Mucosa of descending colon (tissue), 3 donors: ENCODE measurements at regions not wholly inside any gene's neighbourhood (a gene's known extent, or its start where the extent isn't known, plus 50 kb on each side); places are given as distances from the start of the nearest gene placed in this dataset.

ENCODE experiments used
- ATAC-seq: fragments of 200-7000 bp; cut with Tn5 transposase; one replicate; pipeline ENCODE4 v1.9.1; 2020; ENCODE audit warnings: mild to moderate bottlenecking, moderate library complexity
- DNase-seq, 3 donors: peaks; one replicate each; pipeline ENCODE4 v3.0.0-alpha.2; 2020
- H3K36me3 ChIP-seq: fragments of 200-600 bp; one replicate; pipeline ENCODE4 v1.8.0; 2021; ENCODE audit warnings: low read depth, mild to moderate bottlenecking
- H3K4me1 ChIP-seq: fragments of 200-600 bp; one replicate; pipeline ENCODE4 v1.8.0; 2021; ENCODE audit warnings: low read depth, mild to moderate bottlenecking
- H3K4me3 ChIP-seq: fragments of 200-600 bp; one replicate; pipeline ENCODE4 v1.8.0; 2021; ENCODE audit warnings: mild to moderate bottlenecking
- H3K9me3 ChIP-seq: fragments of 200-600 bp; one replicate; pipeline ENCODE4 v1.8.0; 2021; ENCODE audit warnings: mild to moderate bottlenecking
- CTCF ChIP-seq: fragments of 200-600 bp; IDR thresholded peaks from one replicate; pipeline ENCODE4 v1.8.0; 2022; ENCODE audit warnings: antibody characterized with exemption, mild to moderate bottlenecking
- intact Hi-C, 2 donors: fragments of 100-400 bp; cut with DNase I in 1 of 2; cut with micrococcal nuclease in 1 of 2; formaldehyde crosslinking; loops; one replicate each; pipeline versions ENCODE4 v1.11.0 to v1.11.1; 2022; cut with DNase I, micrococcal nuclease
- donor health status: DM: no; HTN: no; CAD: no; lungs with moderate emphysema.
- donor health status: DM: no; HTN: no; CAD: no.
- donor health status: DM: no; HTN: yes; CAD: no.

- no peak for TF ChIP-seq CTCF
- intact Hi-C loops: no loop called here
- Histone ChIP-seq H3K4me3 (no peak overlapping the region), H3K9me3 (no peaks in the 10 kb centered on the region), H3K36me3 (no peaks in the 10 kb centered on the region), H3K4me1 (no peaks in the 10 kb centered on the region)
- no peak for DNase-seq
- no peak for ATAC-seq
Observed at GRCh38 chr4:4771160-4771559, 88.3 kb upstream of the MSX1 start.

GRCh38 chr4:4770610-4771009 is 88.9 kb upstream of the MSX1 start:
- intact Hi-C loops: no loop called here
- ATAC-seq: no peak
- Histone ChIP-seq H3K4me1 (no peaks in the 10 kb centered on the region), H3K9me3 (no peaks in the 10 kb centered on the region), H3K36me3 (no peaks in the 10 kb centered on the region), H3K4me3 (no peak overlapping the region)
- no peak for DNase-seq
- no peak for TF ChIP-seq CTCF

- no peaks in the 10 kb centered on the region for H3K36me3 ChIP-seq
- no peaks in the 10 kb centered on the region for H3K4me1 ChIP-seq
- TF ChIP-seq CTCF: no peak
- H3K9me3 ChIP-seq: no peaks in the 10 kb centered on the region
- no peak overlapping the region for H3K4me3 ChIP-seq
- intact Hi-C loops: no loop called here
- DNase-seq: no peak
- ATAC-seq: no peak
Observed at GRCh38 chr4:4766564-4766963, 92.9 kb upstream of the MSX1 start.

GRCh38 chr4:4765811-4766210 is 93.7 kb upstream of the MSX1 start:
- DNase-seq (no peak), ATAC-seq (no peak)
- no peaks in the 10 kb centered on the region for H3K9me3 ChIP-seq
- no peaks in the 10 kb centered on the region for H3K4me1 ChIP-seq
- H3K36me3 ChIP-seq: no peaks in the 10 kb centered on the region
- H3K4me3 ChIP-seq: no peak overlapping the region
- TF ChIP-seq CTCF: no peak
- intact Hi-C loops: no loop called here

GRCh38 chr4:4764558-4764905 is 94.9 kb upstream of the MSX1 start:
- no peak for TF ChIP-seq CTCF
- intact Hi-C loops: no loop called here
- no peaks in the 10 kb centered on the region for H3K4me1 ChIP-seq

GRCh38 chr4:4763822-4764557 is 95.5 kb upstream of the MSX1 start:
- TF ChIP-seq CTCF: no peak
- H3K4me1 ChIP-seq: no peaks in the 10 kb centered on the region
- DNase-seq (no peak), ATAC-seq (no peak)
- intact Hi-C loops: no loop called here
- H3K9me3 ChIP-seq: no peaks in the 10 kb centered on the region
- H3K36me3 ChIP-seq: no peaks in the 10 kb centered on the region
- H3K4me3 ChIP-seq: no peak overlapping the region

More at GRCh38 chr4:4764558-4764905, 94.9 kb upstream of the MSX1 start:
- no peaks in the 10 kb centered on the region for H3K36me3 ChIP-seq
- H3K4me3 ChIP-seq: no peak overlapping the region
- DNase-seq (no peak), ATAC-seq (no peak)
- no peaks in the 10 kb centered on the region for H3K9me3 ChIP-seq
